Neural cell (in vitro differentiated cells): ENCODE measurements at regions not wholly inside any gene's neighbourhood (a gene's known extent, or its start where the extent isn't known, plus 50 kb on each side); places are given as distances from the start of the nearest gene placed in this dataset.

Experiments used
- H2AFZ ChIP-seq: fragments of 200-600, 300-800 bp; sonication (generic), shearing (Covaris generic); 2 replicates; pipeline ENCODE4 v1.6.0; 2014; ENCODE audit warnings: low read depth, mild to moderate bottlenecking, antibody characterized with exemption, low read length, moderate library complexity
- H3F3A ChIP-seq: fragments of 200-600 bp; shearing (Covaris generic); 2 replicates; pipeline ENCODE4 v1.6.1; 2016; ENCODE audit warnings: mild to moderate bottlenecking, moderate library complexity, mixed read lengths, antibody characterized with exemption, low read length; ENCODE audit not compliant: insufficient read depth, poor library complexity, severe bottlenecking
- H3K27ac ChIP-seq: fragments of 200-600, 300-800 bp; sonication (generic), shearing (Covaris generic); 2 replicates; pipeline ENCODE4 v1.5.1; 2014; ENCODE audit warnings: mild to moderate bottlenecking, low read length, moderate library complexity
- H3K27me3 ChIP-seq: fragments of 300-800, 200-600 bp; sonication (generic), shearing (Covaris generic); 2 replicates; pipeline ENCODE4 v1.6.0; 2014; ENCODE audit warnings: mild to moderate bottlenecking, low read depth, low read length, moderate library complexity; ENCODE audit not compliant: insufficient read depth
- H3K36me3 ChIP-seq: fragments of 300-800, 200-600 bp; sonication (generic), shearing (Covaris generic); 2 replicates; pipeline ENCODE4 v1.5.1; 2014; ENCODE audit warnings: mild to moderate bottlenecking, antibody characterized with exemption, low read length, moderate library complexity; ENCODE audit not compliant: insufficient read depth
- H3K4me2 ChIP-seq: fragments of 300-800, 200-600 bp; sonication (generic), shearing (Covaris generic); 2 replicates; pipeline ENCODE4 v1.6.0; 2014; ENCODE audit warnings: mild to moderate bottlenecking, low read length
- H3K4me3 ChIP-seq: fragments of 300-800, 200-600 bp; sonication (generic), shearing (Covaris generic); 2 replicates; pipeline ENCODE4 v1.5.1; 2014; ENCODE audit warnings: mild to moderate bottlenecking, low read length, moderate library complexity
- H3K79me2 ChIP-seq: fragments of 200-600 bp; shearing (Covaris generic); replicated peaks from 2 replicates; pipeline ENCODE4 v1.6.0; 2014; ENCODE audit warnings: mild to moderate bottlenecking, low read length, moderate library complexity; ENCODE audit not compliant: insufficient read depth
- H3K9ac ChIP-seq: fragments of 300-800, 200-600 bp; sonication (generic), shearing (Covaris generic); 2 replicates; pipeline ENCODE4 v1.6.1; 2016; ENCODE audit warnings: mild to moderate bottlenecking, low read length, mixed read lengths
- H3K9me2 ChIP-seq: fragments of 200-600 bp; shearing (Covaris generic); 2 replicates; pipeline ENCODE4 v1.6.1; 2016; ENCODE audit warnings: mild to moderate bottlenecking, low read length, mixed read lengths; ENCODE audit not compliant: insufficient read depth
- H3K9me3 ChIP-seq: fragments of 200-600, 300-800 bp; sonication (generic), shearing (Covaris generic); 2 replicates; pipeline ENCODE4 v1.6.1; 2016; ENCODE audit warnings: mild to moderate bottlenecking, mixed run types, low read length, moderate library complexity, mixed read lengths
- H4K20me1 ChIP-seq: fragments of 200-600 bp; shearing (Covaris generic); 2 replicates; pipeline ENCODE4 v1.6.1; 2016; ENCODE audit warnings: mild to moderate bottlenecking, mixed run types; ENCODE audit not compliant: insufficient read depth
- CTCF ChIP-seq: fragments of 450-650 bp; IDR thresholded peaks from 2 replicates; pipeline ENCODE4 v1.5.1; 2014; ENCODE audit warnings: antibody characterized with exemption, mild to moderate bottlenecking, moderate library complexity; ENCODE audit not compliant: poor library complexity, severe bottlenecking
- EP300 ChIP-seq: fragments of 450-650 bp; conservative IDR thresholded peaks from 2 replicates; pipeline ENCODE4 v1.6.1; 2014; ENCODE audit warnings: antibody characterized with exemption, mild to moderate bottlenecking, moderate library complexity; ENCODE audit not compliant: poor library complexity, severe bottlenecking
- EZH2 ChIP-seq: fragments of 200-600, 300-800 bp; shearing (Covaris generic), sonication (generic); IDR thresholded peaks from 2 replicates; pipeline ENCODE4 v1.6.1; 2014; ENCODE audit warnings: antibody characterized with exemption, low read length, borderline replicate concordance, mild to moderate bottlenecking; ENCODE audit not compliant: insufficient read depth, poor library complexity, severe bottlenecking
- MXI1 ChIP-seq: fragments of 450-650 bp; conservative IDR thresholded peaks from 2 replicates; pipeline ENCODE4 v1.6.1; 2014; ENCODE audit warnings: antibody characterized with exemption, mild to moderate bottlenecking; ENCODE audit not compliant: poor library complexity, severe bottlenecking
- POLR2AphosphoS5 ChIP-seq: IDR thresholded peaks from 2 replicates; pipeline ENCODE4 v1.6.1; 2012
- RAD21 ChIP-seq: fragments of 450-650 bp; conservative IDR thresholded peaks from 2 replicates; pipeline ENCODE4 v1.6.1; 2014; ENCODE audit warnings: antibody characterized with exemption, mild to moderate bottlenecking, moderate library complexity
- REST ChIP-seq: IDR thresholded peaks from 2 replicates; pipeline ENCODE4 v1.6.1; 2012; ENCODE audit warnings: borderline replicate concordance
- SMC3 ChIP-seq: fragments of 450-650 bp; conservative IDR thresholded peaks from 2 replicates; pipeline ENCODE4 v1.6.1; 2014; ENCODE audit warnings: antibody characterized with exemption, mild to moderate bottlenecking, moderate library complexity; ENCODE audit not compliant: poor library complexity
- TAF1 ChIP-seq: IDR thresholded peaks from 2 replicates; pipeline ENCODE4 v1.6.1; 2012; ENCODE audit warnings: low read depth

- TF ChIP-seq CTCF: no peak
- no peak for TF ChIP-seq POLR2AphosphoS5
- no peaks in the 10 kb centered on the region for H3K9me3 ChIP-seq
- no peak overlapping the region for H3K9ac ChIP-seq
- H3K79me2 ChIP-seq: no peaks in the 10 kb centered on the region
- H3K9me2 ChIP-seq: no peaks in the 10 kb centered on the region
- H3F3A ChIP-seq: no peaks in the 10 kb centered on the region
- no peaks in the 10 kb centered on the region for H3K36me3 ChIP-seq
- H3K4me3 ChIP-seq: no peak overlapping the region
- no peak overlapping the region for H3K4me2 ChIP-seq
- no peak overlapping the region for H2AFZ ChIP-seq
- H3K27me3 ChIP-seq: no peaks in the 10 kb centered on the region
- H3K27ac ChIP-seq: no peak overlapping the region
- no peaks in the 10 kb centered on the region for H4K20me1 ChIP-seq
Observed at GRCh38 chr21:38951095-38951730, 145.5 kb downstream of the ETS2 start.

- Histone ChIP-seq H3K4me2 (no peak overlapping the region), H3K9me2 (no peaks in the 10 kb centered on the region), H2AFZ (no peak overlapping the region), H3K79me2 (no peaks in the 10 kb centered on the region), H4K20me1 (no peaks in the 10 kb centered on the region), H3K27ac (no peak overlapping the region), H3K27me3 (no peaks in the 10 kb centered on the region), H3K9me3 (no peaks in the 10 kb centered on the region), H3K4me3 (no peak overlapping the region), H3K9ac (no peak overlapping the region), H3F3A (no peaks in the 10 kb centered on the region), H3K36me3 (no peaks in the 10 kb centered on the region)
- TF ChIP-seq EZH2: no peak
- TF ChIP-seq REST: no peak
- no peak for TF ChIP-seq RAD21
Observed at GRCh38 chr21:38950435-38951094, 144.8 kb downstream of the ETS2 start.

- no peak for TF ChIP-seq TAF1
- TF ChIP-seq MXI1: no peak
- TF ChIP-seq REST: no peak
- no peak for TF ChIP-seq RAD21
- no peak for TF ChIP-seq EP300
- no peak for TF ChIP-seq SMC3
- TF ChIP-seq CTCF: no peak
- TF ChIP-seq POLR2AphosphoS5: no peak
- no peak for TF ChIP-seq EZH2
- no peak overlapping the region for H3K4me3 ChIP-seq
Observed at GRCh38 chr21:38949070-38949380, 143.3 kb downstream of the ETS2 start.

More at GRCh38 chr21:38949070-38949380, 143.3 kb downstream of the ETS2 start:
- H3K27me3 ChIP-seq: no peaks in the 10 kb centered on the region
- H3K79me2 ChIP-seq: no peaks in the 10 kb centered on the region
- H3K36me3 ChIP-seq: no peaks in the 10 kb centered on the region
- no peak overlapping the region for H3K4me2 ChIP-seq
- H3K9me2 ChIP-seq: no peaks in the 10 kb centered on the region
- H4K20me1 ChIP-seq: no peaks in the 10 kb centered on the region
- no peak overlapping the region for H2AFZ ChIP-seq
- H3F3A ChIP-seq: no peaks in the 10 kb centered on the region
- H3K27ac ChIP-seq: no peak overlapping the region
- no peak overlapping the region for H3K9ac ChIP-seq
- no peaks in the 10 kb centered on the region for H3K9me3 ChIP-seq
